Activated naive CD4-positive, alpha-beta T cell treated with anti-CD3 and anti-CD28 coated beads for 36 hours (primary cell): ENCODE measurements at regions not wholly inside any gene's neighbourhood (a gene's known extent, or its start where the extent isn't known, plus 50 kb on each side); places are given as distances from the start of the nearest gene placed in this dataset.

Source experiments
- CTCF ChIA-PET: fragments of 350-600 bp; sonication (Branson Sonifier 250); formaldehyde crosslinking; loops from one replicate; lab custom pipeline; 2021; ENCODE audit warnings: antibody characterized with exemption; lab: Charles Lee
- DNase-seq: peaks from one replicate; pipeline ENCODE4 v3.0.0-alpha.2; 2020
- H3K27ac Mint-ChIP-seq: one replicate; pipeline ENCODE4 v1.8.0; 2021; ENCODE audit warnings: mild to moderate bottlenecking, mixed read lengths
- H3K27me3 Mint-ChIP-seq: one replicate; pipeline ENCODE4 v1.8.0; 2021; ENCODE audit warnings: low read depth, mixed read lengths
- H3K36me3 Mint-ChIP-seq: one replicate; pipeline ENCODE4 v1.8.0; 2021; ENCODE audit warnings: low read depth, mixed read lengths
- H3K4me1 Mint-ChIP-seq: one replicate; pipeline ENCODE4 v1.8.0; 2021; ENCODE audit warnings: low read depth, mixed read lengths
- H3K4me3 Mint-ChIP-seq: one replicate; pipeline ENCODE4 v1.8.0; 2021; ENCODE audit warnings: mild to moderate bottlenecking, moderate library complexity, mixed read lengths
- H3K9me3 Mint-ChIP-seq: one replicate; pipeline ENCODE4 v1.8.0; 2021; ENCODE audit warnings: mixed read lengths
- intact Hi-C: fragments of 100-400 bp; cut with micrococcal nuclease; formaldehyde crosslinking; loops from one replicate; pipeline ENCODE4 v1.15.1; 2023

DNA sequence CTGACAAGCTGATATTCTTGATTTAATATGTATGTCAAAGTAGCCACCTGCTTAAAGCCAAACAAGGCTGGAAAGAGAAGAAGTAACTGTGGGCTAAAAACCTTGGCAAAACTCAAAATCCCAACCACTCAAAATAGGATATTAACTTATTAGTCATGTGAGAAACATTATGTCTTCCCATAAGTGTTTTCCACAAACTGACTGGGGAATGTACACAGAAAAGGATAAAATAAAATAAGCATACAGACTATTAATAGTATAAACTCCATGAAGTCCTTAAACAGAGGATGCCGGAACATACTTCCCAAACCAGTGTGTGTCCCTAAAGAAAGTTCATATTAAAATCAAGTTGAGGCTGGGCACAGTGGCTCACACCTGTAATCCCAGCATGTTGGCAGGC, 263.7 kb upstream of the THBS1 start:
- peaks cover 11% of the 10 kb centered on the region for H3K9me3 Mint-ChIP-seq
- no peaks in the 10 kb centered on the region for H3K36me3 Mint-ChIP-seq
- no peak overlapping the region for H3K27ac Mint-ChIP-seq
- intact Hi-C loops: no loop called here
- H3K4me3 Mint-ChIP-seq: no peak overlapping the region
- CTCF ChIA-PET: no interaction called here
- peaks cover 8% of the 10 kb centered on the region for H3K27me3 Mint-ChIP-seq
- H3K4me1 Mint-ChIP-seq: no peaks in the 10 kb centered on the region
- DNase-seq: no peak

DNA sequence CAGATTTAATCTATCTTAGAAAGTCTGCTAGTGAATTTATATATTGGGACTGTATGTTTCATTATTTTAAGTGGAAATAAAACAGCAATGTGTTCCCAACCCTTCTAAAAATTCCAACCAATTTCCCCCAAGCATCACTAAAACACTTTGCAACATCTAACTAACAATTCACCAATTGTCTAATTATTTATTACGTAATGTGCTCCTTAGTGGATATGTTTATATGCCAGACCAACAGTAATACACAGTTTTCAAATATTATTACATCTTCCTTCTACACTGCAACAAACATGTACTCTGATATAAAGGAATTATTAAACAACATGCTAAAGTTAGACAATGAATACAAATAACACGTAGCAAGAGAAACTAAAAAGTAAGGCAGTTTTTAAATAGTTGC, 262.6 kb upstream of the THBS1 start:
- Mint-ChIP-seq H3K27ac (no peak overlapping the region), H3K4me1 (no peaks in the 10 kb centered on the region), H3K36me3 (no peaks in the 10 kb centered on the region), H3K4me3 (no peak overlapping the region), H3K27me3 (peaks cover 6% of the 10 kb centered on the region), H3K9me3 (peaks cover 11% of the 10 kb centered on the region)
- DNase-seq: no peak
- CTCF ChIA-PET: no interaction called here
- intact Hi-C loops: no loop called here

GRCh38 chr15:39320355-39320754, 260.5 kb upstream of the THBS1 start:
- no peaks in the 10 kb centered on the region for H3K4me1 Mint-ChIP-seq
- H3K36me3 Mint-ChIP-seq: no peaks in the 10 kb centered on the region
- CTCF ChIA-PET: no interaction called here
- no peaks in the 10 kb centered on the region for H3K27me3 Mint-ChIP-seq
- intact Hi-C loops: no loop called here
- DNase-seq: no peak
- H3K9me3 Mint-ChIP-seq: peaks cover 11% of the 10 kb centered on the region
- H3K27ac Mint-ChIP-seq: no peak overlapping the region
- H3K4me3 Mint-ChIP-seq: no peak overlapping the region

DNA sequence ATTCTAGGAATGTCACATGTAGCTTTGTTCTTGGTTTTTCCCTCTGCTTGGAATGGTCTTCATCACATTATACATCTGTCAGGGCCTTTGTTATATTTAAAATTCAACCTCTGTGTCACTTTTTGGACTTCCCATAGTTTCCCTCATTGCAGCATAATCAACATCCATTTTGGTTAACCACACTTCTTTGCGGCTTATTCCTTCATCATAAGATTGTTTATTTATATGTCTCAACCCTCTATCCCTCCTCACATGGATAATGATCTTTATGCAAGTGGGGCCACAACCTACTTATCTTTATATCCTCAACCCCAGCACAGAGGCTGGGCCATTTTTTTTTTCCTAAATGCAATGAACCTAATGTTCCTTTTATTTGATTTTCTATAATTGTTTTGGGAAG, 260.0 kb upstream of the THBS1 start:
- no peak for DNase-seq
- peaks cover 11% of the 10 kb centered on the region for H3K9me3 Mint-ChIP-seq
- H3K36me3 Mint-ChIP-seq: no peaks in the 10 kb centered on the region
- no peaks in the 10 kb centered on the region for H3K27me3 Mint-ChIP-seq
- no peak overlapping the region for H3K27ac Mint-ChIP-seq
- H3K4me3 Mint-ChIP-seq: no peak overlapping the region
- intact Hi-C loops: no loop called here
- CTCF ChIA-PET: no interaction called here
- H3K4me1 Mint-ChIP-seq: no peaks in the 10 kb centered on the region

GRCh38 chr15:39321977-39322376, 258.9 kb upstream of the THBS1 start:
- H3K36me3 Mint-ChIP-seq: no peaks in the 10 kb centered on the region
- no peak for DNase-seq
- peaks cover 11% of the 10 kb centered on the region for H3K9me3 Mint-ChIP-seq
- H3K4me1 Mint-ChIP-seq: no peaks in the 10 kb centered on the region
- H3K4me3 Mint-ChIP-seq: no peak overlapping the region
- H3K27ac Mint-ChIP-seq: no peak overlapping the region
- no peaks in the 10 kb centered on the region for H3K27me3 Mint-ChIP-seq
- CTCF ChIA-PET: no interaction called here
- intact Hi-C loops: no loop called here

DNA sequence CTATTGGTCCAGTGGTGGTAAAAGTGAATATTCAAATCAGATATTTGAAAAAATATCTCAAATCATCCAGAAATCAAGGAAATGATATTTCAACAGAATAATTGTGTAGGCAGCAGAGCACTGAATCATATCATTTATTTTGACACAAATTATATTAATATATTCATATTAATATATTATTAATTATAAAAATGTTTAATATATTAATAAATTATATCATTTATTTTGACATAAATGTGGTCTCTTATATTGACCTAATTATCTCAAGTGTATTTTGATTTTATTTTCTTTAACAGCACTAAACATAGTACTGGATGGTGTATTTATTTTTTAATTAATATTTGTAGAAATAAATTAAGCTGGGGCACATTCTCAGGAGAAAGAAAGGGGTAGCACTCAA, 257.7 kb upstream of the THBS1 start:
- no peaks in the 10 kb centered on the region for H3K4me1 Mint-ChIP-seq
- H3K27me3 Mint-ChIP-seq: no peaks in the 10 kb centered on the region
- intact Hi-C loops: no loop called here
- H3K4me3 Mint-ChIP-seq: no peak overlapping the region
- peaks cover 11% of the 10 kb centered on the region for H3K9me3 Mint-ChIP-seq
- no peak overlapping the region for H3K27ac Mint-ChIP-seq
- CTCF ChIA-PET: no interaction called here
- H3K36me3 Mint-ChIP-seq: no peaks in the 10 kb centered on the region
- no peak for DNase-seq

- peaks cover 11% of the 10 kb centered on the region for H3K9me3 Mint-ChIP-seq
- no peak for DNase-seq
- no peak overlapping the region for H3K27ac Mint-ChIP-seq
- CTCF ChIA-PET: no interaction called here
- H3K36me3 Mint-ChIP-seq: no peaks in the 10 kb centered on the region
- intact Hi-C loops: no loop called here
- no peak overlapping the region for H3K4me3 Mint-ChIP-seq
- H3K27me3 Mint-ChIP-seq: no peaks in the 10 kb centered on the region
- no peaks in the 10 kb centered on the region for H3K4me1 Mint-ChIP-seq
Observed at GRCh38 chr15:39323706-39324105, 257.2 kb upstream of the THBS1 start.

DNA sequence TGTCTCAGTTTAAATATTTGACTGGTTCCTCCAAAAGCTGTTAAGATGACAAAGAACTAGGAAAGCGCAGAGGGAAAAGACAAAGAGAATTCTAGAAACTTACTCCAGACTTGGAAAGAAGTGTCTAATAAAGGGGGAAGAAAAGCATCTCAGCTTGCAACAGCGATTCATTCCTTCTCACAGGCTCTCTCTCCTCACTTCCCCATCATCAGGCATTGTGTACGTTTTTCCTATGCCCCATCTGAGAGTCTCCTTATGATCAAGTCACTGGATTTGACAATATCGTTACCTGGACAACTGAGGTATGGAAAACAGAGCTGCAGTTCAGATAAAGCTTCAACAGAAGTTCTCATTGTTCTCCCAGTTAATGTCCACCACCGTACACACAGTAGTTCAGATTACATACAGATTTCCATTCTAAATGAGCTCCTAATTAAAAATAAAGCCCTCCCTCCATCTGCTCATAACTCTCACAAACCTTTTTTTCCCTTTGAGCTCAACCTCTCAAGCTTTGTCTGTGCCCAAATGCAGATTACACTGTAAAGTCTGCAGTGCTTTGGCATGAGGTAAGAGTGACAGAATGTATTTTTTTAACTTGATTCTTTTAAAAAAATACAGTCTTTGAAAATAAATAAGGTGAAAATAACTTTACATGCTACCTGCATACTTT, 254.4 kb upstream of the THBS1 start:
- DNase-seq: no peak
- Mint-ChIP-seq H3K4me1 (no peaks in the 10 kb centered on the region), H3K36me3 (no peaks in the 10 kb centered on the region), H3K27ac (no peak overlapping the region), H3K9me3 (peaks cover 1% of the 10 kb centered on the region), H3K4me3 (no peak overlapping the region), H3K27me3 (no peaks in the 10 kb centered on the region)
- intact Hi-C loops: no loop called here
- CTCF ChIA-PET: interaction anchor here (0.7 kb wide), 1 partner anchor 9 kb away, joined by 3 read pairs; no protein-coding TSS in a partner anchor

DNA sequence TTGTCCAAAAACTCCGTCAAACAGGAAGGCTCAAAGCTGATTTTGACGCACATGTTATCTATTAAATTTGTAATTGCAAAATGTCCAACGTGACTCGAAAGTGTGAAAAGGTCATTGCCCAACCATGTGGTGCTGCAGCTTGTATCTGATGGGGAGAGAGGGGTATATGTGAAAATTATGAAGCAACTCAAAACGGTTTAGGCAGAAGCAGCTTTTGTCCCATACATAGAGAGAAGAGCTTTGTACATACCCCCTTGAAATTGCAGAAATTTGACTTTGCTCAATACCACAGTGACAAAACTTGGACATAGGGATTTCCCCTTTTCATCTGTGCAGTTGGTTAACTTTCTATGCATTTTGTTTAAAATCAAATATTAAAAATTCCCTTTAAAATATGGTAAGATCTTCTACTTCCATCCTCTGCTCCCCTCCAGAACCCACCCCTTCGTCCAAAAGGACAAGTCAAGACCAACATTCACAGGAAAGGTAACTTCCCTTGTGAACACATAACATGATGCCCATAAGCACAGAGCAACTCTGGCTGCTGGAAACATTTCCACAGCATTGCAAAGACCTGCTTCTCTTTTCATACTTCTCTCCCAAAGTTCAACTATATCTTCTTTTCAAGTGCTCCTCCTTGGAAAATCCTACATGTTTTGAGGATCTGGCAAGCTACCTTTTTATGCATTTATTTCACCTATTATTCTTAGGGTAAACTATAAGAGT, 253.7 kb upstream of the THBS1 start:
- no peaks in the 10 kb centered on the region for H3K36me3 Mint-ChIP-seq

GRCh38 chr15:39330061-39330460, 250.8 kb upstream of the THBS1 start:
- Mint-ChIP-seq H3K9me3 (no peaks in the 10 kb centered on the region), H3K27ac (no peak overlapping the region), H3K4me1 (no peaks in the 10 kb centered on the region), H3K4me3 (no peak overlapping the region), H3K36me3 (no peaks in the 10 kb centered on the region), H3K27me3 (no peaks in the 10 kb centered on the region)
- CTCF ChIA-PET: no interaction called here
- DNase-seq: no peak
- intact Hi-C loops: no loop called here

More for the DNA sequence above, 253.7 kb upstream of the THBS1 start:
- H3K4me1 Mint-ChIP-seq: no peaks in the 10 kb centered on the region
- no peaks in the 10 kb centered on the region for H3K9me3 Mint-ChIP-seq
- no peaks in the 10 kb centered on the region for H3K27me3 Mint-ChIP-seq
- no peak overlapping the region for H3K27ac Mint-ChIP-seq
- CTCF ChIA-PET: interaction anchor here (0.7 kb wide), 1 partner anchor 8 kb away, joined by 3 read pairs; no protein-coding TSS in a partner anchor
- no peak overlapping the region for H3K4me3 Mint-ChIP-seq
- intact Hi-C loops: no loop called here
- DNase-seq: no peak

DNA sequence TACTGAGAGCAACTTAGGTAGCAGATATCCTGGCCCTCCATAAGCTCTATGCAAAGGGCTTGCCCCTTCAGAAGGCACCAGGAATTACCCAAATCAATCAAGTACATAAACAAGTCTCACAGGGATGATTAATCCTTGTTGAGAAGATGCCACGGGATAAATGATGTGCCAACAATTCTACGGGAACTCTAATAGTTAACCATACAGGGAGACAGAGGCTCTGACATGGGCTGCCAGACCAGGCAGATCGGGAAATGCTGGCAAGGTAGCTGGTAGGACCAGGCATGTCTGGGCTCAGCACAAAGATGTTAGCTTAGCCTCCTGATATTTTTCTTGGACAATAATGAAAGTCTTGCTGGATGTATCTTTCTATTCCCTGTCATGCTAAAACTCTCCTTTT, 249.3 kb upstream of the THBS1 start:
- no peaks in the 10 kb centered on the region for H3K36me3 Mint-ChIP-seq

GRCh38 chr15:39332846-39333245, 248.0 kb upstream of the THBS1 start:
- H3K27ac Mint-ChIP-seq: no peak overlapping the region
- no peaks in the 10 kb centered on the region for H3K27me3 Mint-ChIP-seq
- H3K4me3 Mint-ChIP-seq: no peak overlapping the region
- no peaks in the 10 kb centered on the region for H3K9me3 Mint-ChIP-seq
- H3K36me3 Mint-ChIP-seq: no peaks in the 10 kb centered on the region
- CTCF ChIA-PET: no interaction called here
- intact Hi-C loops: no loop called here
- no peak for DNase-seq
- no peaks in the 10 kb centered on the region for H3K4me1 Mint-ChIP-seq

More for the DNA sequence above, 249.3 kb upstream of the THBS1 start:
- H3K27me3 Mint-ChIP-seq: no peaks in the 10 kb centered on the region
- no peak overlapping the region for H3K27ac Mint-ChIP-seq
- no peak overlapping the region for H3K4me3 Mint-ChIP-seq
- DNase-seq: no peak
- CTCF ChIA-PET: no interaction called here
- H3K4me1 Mint-ChIP-seq: no peaks in the 10 kb centered on the region
- H3K9me3 Mint-ChIP-seq: no peaks in the 10 kb centered on the region
- intact Hi-C loops: no loop called here

- H3K27me3 Mint-ChIP-seq: no peaks in the 10 kb centered on the region
- H3K4me3 Mint-ChIP-seq: no peak overlapping the region
- no peak overlapping the region for H3K27ac Mint-ChIP-seq
- H3K9me3 Mint-ChIP-seq: no peaks in the 10 kb centered on the region
- intact Hi-C loops: no loop called here
- H3K4me1 Mint-ChIP-seq: no peaks in the 10 kb centered on the region
- H3K36me3 Mint-ChIP-seq: no peaks in the 10 kb centered on the region
- CTCF ChIA-PET: no interaction called here
- DNase-seq: no peak
Observed at GRCh38 chr15:39333393-39333792, 247.5 kb upstream of the THBS1 start.
